Kidney tubule cell (primary cell): ENCODE measurements at regions not wholly inside any gene's neighbourhood (a gene's known extent, or its start where the extent isn't known, plus 50 kb on each side); places are given as distances from the start of the nearest gene placed in this dataset.
"Not testable (repeated sequence)": the region's sequence is repeated elsewhere in the genome, so short reads cannot be mapped to it uniquely, and the experiment has no call there.

Source experiments
- DNase-seq: peaks from one replicate; pipeline ENCODE4 v3.0.0-alpha.2; 2018; ENCODE audit warnings: low spot score

DNA sequence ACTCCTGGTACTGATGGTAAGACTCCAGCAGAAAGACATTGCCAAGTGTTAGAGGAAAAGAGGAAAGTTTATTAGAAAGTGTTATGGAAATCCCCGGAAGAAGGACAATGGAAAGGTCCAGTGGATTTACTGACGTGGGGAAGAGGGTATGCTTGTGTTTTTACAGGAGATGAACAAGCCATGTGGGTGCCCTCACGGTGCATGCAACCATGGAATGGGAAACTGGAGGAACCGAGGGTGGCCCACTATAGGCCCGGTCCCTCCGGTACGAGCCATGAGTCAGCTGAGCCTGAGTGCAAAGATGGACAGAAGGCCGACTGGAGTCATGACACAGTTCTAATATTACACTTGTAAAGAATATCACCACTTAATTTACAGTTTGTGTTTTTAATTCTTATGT lies 123.3 kb upstream of the ZCCHC13 start:
- DNase-seq = no peak

DNA sequence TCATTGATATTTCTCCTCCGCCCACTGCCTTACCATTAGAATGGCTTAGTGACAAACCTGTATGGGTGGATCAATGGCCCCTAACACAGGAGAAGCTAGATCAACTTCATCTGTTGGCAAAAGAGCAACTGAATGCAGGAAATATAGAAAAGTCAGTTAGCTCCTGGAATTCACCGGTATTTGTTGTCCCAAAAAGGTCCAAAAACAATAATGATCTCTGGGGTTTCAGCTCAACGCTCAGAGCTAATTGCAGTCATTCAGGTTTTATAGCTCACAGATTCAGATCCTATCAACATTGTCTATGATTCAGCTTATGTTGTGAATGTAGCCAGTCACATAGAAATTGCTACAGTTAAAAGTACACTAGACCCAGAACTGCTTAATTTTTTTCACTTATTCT lies 124.0 kb upstream of the ZCCHC13 start:
- DNase-seq = no peak

DNA sequence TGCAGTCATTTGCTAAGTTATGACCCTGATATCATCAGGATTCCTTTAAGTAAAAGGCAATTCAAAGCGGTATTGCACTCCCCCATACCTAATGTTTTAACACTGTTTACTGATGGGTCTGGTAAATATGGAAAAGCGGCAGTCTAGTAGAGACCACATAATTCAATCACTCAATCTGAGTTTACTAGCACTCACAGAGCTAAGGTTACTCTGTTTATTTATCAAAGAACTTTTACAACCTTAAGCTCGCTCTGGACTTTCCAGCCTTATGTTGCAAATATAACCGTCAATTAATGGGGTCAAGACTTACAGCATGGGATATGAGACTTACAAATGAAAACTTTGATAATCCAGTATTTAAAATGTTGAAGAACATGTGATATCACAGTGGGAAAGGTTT lies 124.5 kb upstream of the ZCCHC13 start:
- DNase-seq = no peak

DNA sequence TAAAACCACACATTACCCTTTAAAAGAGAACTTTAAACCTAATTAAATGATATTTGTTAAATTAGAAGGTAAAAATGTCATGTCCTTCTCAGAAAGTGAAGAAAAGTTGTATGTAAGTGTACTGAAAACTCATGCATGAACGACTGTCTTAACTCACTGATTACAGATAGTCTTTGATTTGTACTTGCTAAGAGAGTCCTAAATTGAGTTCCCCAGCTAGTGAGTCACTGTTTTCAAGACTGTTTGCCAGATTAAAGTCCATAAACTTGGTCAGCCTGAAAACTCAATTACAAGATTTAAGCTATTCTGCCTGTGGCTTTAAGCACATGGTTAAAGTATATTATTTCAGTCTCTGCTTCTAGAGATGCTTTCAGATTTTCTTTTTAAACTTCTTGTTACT lies 124.9 kb upstream of the ZCCHC13 start:
- peak; percentile 52 for DNase-seq

DNA sequence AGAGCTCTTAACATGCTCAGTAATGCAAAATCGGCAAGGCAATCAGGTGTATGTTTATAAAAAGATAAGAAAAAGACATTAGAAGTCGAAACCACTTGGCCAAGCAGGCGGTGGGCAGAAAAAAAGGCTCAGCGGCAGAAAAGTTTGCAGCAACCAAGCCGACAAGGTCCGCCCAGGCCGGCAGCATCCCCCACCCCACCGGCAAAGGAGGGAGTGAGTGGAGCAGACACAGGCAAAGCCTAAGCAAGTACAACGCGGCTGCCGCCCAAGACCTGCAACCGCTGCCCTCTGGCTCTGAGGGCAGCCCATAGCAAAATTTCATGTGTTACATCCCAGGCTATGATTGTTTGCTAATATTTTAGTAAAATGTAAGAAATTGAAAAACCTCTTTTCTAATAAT lies 125.4 kb upstream of the ZCCHC13 start:
- no peak for DNase-seq

DNA sequence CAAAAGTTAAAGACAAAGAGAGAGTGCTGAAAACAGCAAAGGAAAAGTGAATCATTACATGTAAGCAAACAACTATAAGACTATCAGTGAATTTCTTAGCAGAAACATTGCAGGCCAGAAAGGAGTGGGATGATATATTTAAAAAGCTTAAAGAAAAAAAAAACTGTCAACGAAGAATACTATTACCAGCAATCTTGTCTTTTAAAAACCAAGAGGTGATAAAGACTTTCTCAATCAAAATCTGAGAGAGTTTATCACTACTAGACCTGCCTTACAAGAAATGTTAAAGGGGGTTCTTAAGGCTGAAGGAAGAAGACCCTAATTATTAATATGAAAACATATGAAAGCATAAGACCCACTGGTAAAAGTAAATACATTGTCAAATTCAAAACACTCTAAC lies 132.5 kb upstream of the ZCCHC13 start:
- DNase-seq = no peak

DNA sequence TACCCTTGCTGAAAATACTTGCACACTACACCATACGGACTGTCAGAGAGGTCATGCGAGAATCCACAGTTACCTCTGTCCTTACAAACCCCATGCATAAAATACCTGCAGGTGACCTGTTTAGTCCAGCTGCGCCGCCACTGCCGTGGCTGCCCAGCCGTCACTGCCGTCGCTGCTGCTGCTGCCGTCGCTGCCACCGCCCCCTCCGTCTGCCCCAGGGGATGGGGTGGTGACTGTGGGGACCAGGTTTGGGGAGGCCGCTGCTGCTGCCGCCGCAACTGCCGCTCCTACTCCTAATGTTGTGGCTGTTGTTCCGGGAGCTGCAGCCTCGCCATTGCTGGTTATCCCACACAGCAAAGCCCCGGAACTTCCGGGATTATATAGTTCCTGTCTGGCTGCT lies 141.8 kb upstream of the ZCCHC13 start:
- no peak for DNase-seq

DNA sequence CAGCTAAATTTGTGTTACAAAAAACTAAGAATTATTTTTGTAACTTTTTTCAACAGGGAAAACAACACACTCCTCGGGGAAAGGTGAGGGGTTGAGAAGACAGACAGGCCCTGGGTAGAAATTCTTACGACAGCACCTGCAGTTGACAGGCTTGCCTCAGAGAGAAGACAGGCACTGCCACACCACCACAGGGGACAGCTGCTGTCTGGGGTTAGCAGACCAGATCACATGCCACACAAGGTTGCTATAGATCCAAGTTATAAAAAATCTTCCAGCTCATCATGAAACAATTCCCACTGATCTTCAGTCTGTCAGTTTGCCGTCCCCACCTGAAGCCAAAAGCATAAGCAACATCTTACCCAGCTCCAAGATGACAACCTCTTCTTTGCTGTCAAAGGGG lies 143.2 kb upstream of the ZCCHC13 start:
- no peak for DNase-seq

DNA sequence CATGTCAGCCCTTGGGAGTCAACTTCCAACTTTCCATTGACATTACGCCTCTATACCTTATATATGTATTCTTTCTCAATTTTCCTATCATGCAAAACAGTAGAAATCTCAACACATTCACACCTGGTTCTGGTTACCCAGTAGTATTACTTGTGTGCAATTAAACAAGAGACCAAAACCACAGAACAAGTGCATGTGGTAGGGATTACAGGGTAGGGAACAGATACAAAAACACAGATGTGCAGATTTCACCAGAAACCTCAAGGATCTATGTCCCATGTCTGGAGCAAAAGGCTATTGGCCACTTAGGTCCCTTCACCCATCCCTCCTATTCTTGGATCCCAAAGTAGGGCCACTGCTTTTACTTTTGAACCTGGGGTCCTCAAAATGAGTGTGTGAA lies 143.6 kb upstream of the ZCCHC13 start:
- DNase-seq = no peak

DNA sequence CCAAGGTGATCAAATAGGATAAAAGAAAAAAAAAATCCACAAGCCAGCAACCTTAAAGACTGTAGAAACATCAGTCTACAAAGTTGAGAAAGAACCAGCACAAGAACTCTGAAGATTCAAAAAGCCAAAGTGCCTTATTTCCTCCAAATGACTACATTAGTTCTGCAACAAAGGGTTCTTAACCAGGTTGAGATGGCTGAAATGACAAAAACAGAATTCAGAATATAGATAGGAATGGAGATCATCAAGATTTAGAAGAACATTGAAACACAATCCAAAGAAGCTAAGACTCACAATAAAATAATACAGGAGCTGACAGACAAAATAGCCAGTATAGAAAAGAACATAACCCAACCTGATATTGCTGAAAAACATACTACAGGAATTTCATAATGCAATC lies 156.5 kb upstream of the ZCCHC13 start:
- DNase-seq = no peak

DNA sequence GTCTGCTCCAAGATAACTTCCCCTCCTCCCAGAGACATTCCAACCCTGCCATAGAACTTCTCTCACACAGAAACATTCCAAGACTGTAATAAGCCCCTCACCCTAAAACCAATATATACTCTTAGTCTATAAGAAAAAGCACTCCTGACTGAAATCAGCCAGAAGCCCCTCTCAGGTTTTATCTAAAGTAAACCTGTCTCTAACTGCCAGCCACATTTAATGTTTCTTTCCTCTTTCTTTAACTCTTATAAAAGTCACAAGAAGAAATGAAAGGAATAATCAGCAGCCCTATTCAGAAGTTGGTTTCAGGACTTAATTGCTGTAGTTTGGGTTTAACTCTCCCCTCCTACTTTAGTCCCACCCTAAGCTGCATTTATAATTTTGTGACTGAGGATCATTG lies 165.0 kb upstream of the ZCCHC13 start:
- no peak for DNase-seq

DNA sequence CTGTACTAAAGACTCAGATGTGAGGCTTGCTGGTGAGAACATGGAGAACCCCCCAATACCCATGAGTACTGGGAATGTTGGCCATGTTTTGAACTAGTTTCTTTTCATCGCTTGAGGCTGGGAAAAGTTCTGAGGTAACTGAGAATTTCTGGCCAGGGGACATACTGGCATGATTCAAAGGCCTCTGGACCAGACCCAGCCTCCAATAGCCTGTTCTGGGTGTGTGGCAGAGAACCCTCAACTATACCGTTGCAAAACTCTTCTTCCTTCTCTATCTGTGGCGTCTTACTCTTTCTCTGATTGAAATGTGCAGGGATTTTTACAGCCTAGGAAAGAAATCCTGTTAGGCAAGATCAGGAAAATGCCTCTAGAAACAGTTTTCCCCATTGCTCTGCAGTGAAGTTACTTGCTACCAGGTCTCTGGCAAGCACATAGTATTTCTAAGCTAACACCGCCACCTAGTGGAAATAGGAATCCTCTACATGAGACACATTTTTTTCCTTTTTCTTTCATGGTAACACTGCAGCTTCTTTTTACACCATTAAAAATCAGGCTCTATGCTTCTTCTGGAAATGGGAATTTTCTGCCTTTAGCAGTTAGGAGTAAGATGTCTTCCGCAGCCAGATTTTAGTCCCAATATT lies 170.7 kb upstream of the ZCCHC13 start:
- peak; percentile 72 for DNase-seq

DNA sequence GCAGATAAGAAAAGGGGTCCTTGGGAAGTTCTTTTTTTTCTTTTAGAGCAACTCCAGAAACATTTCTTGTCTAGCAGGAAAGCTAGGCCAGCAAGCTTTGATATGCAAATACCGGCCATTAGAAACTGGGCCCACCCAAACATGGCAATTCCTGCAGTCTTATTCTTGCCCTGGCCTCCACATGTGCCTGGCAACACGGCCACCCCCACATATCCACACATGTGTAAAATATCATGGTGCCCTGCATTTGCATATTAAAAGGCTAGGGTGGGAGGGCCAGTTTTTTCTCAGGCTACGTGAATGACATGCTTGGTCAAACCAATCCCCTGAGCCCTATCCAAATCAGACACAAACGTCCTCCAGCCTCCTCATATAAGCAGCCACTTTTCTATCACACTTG lies 171.7 kb upstream of the ZCCHC13 start:
- no peak for DNase-seq

DNA sequence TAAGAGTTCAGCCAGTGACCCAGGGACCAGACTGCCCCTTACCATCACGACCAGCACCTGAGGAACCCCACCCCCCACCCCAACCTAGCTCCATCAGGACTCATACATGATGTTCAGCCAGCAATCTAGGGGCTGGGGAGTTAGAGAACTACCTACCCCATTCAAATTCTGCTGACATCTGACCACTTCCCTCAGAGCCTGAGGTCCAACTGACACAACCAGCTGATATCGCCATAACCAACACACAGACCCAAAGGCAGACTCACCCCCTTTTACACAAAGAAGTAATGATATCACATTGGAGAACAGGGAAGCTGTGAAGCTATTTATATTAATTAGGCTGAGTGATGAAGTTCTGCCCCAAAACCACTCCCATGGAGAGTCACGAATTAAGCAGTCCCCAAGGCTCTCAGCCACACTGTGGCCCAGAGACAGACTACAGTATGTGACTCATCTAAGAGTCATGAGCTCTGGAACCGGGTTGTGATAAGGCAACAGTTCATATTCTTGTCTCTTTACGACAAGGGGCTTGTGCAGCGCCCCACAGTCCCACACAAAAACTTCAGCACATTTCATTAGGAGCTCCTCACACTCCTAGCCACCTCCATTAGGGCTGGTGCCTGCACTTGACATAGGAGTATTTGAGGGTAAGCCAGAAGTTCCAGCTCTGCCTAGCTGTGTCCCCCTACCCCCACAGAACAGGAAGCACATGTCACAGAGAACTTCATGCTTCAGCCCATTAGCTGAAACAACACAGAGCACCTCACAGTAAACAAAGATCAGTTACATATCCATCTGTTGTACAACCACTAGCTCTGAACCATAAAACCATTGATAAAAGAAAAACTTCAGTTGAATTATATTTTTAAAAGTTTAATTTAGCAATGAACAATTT lies 184.7 kb upstream of the ZCCHC13 start:
- DNase-seq = peak; percentile 50

DNA sequence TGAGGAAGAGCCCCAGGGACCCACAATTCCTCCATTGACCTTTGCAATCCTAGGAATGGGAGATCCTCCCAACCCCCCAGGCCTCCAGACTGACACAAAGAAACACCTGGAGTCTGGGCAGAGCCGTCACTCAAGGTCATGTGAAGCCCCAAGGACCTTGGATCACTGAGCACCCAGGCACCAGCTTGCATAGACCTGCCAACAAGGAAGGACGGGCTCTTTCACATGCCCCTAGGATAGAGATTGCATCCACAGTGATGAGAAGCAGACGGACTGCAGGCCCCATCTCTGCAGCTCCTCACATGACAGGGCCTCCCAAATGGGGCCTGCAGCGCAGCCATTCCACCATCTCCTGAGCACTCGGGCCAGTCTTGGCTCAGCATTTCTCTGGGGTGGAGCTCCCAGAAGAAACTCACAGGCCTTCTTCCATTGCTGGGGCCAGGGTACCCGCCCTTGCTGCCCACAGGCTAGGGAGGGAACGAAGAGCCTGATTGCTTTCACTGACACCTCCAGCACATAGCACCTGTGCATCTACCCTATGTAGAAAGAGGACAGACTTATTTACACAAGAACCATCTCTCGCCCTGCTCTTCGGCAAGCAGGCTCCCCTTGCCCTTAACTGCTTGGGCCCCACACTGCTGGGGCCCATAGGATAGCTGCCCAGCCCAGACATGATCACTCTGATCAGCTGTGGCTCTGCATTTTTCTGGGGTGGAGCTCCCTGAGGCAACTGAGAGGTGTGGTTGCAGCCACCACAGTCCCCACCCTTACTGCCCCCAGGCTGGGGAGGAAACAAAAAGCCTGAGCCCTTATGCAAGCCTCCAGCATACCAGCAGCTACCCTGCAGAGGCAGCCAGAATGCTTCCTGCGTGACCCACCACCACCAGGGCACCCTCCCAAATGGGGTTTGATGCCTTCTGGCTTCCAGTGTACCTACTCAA lies 185.7 kb upstream of the ZCCHC13 start:
- DNase-seq = no peak

DNA sequence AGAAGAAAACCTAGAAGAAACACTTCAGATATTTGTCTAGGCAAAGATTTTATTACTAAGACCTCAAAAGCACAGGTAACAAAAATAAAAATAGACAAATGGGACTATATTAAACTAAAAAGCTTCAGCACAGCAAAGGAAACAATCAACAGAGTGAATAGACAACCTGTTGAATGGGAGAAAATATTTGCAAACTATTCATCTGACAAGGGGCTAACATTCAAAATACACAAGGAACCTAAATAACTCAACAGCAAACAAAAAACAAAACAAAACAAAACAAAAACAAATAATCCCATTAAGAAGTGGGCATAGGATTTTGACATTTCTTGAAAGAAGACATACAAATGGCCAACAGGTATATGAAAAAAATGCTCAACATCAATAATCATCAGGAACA lies 192.7 kb upstream of the ZCCHC13 start:
- no peak for DNase-seq

DNA sequence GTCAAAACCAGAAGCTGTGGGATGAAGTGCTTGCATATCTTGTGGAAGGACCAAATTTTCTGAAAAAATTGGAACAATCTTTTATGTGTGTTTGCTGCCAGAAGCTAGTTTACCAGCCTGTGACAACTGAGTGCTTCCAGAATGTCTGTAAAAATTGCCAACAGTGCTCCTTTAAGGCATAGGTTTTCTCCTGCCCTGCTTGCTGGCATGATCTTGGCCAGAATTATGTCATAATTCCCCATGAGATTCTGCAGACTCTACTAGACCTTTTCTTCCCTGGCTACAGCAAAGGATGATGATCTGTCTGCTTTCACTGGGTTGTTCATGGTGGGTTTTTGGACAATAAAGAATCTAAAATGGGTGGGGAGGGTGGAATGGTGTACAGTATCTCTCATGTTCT lies 196.3 kb upstream of the ZCCHC13 start:
- no peak for DNase-seq

DNA sequence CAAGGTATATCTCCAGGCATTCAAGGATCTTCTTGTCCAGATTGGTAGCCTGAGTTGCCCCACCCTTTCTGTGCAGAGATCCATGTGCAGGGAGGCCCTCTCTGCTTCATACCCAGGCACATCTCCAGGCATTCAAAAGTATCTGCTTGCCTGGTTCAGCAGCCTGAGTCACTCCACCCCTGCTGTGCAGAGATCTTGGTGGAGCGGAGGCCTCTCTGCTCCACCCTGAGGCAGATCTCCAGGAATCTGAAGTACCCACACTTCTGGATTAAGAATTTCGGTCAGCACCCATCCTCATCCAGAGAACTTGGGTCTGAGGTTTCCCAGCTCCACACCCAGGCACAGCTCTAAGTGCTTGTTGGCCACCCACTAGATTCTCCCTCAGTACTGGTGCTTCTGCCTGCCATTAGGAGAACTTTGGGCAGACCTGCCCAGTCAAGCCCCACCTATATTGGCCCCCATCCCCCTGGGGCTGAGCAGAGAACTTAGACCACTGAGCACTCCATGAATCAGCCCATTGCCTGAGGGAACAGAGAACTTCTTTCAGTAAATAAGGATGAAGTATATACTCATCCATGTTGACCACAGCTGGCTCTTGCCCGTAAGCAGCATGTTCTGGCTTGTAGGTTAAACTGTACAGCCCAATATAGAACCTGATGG lies 199.5 kb upstream of the ZCCHC13 start:
- no peak for DNase-seq

DNA sequence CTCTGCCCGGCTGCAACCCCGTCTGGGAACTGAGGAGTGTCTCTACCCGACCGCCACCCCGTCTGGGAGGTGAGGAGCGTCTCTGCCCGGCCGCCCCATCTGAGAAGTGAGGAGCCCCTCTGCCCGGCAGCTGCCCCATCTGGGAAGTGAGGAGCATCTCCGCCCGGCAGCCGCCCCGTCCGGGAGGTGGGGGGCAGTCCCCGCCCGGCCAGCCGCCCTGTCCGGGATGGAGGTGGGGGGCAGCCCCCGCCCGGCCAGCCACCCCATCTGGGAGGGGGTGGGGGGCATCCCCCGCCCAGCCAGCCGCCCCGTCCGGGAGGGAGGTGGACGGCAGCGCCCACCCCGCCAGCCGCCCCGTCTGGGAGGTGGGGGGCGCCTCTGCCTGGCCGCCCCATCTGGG lies 205.6 kb upstream of the ZCCHC13 start:
- DNase-seq = not testable (repeated sequence)

DNA sequence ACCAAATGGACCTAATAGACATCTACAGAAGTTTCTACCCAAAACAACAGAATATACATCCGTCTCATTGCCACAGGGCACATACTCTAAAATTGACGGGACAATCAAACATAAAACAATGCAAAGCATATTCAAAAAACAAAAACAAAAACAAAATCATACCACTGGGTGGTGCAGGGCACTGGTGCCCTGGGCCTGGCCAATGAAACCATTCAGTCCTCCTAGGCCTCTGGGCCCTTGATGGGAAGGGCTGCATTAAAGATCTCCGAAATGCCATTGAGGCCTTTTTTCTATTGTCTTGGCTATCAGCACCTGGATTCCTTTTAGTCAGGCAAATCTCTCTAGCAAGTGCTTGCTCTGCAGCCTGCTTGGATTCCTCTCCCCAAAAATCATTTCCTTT lies 213.9 kb upstream of the ZCCHC13 start:
- DNase-seq = no peak

DNA sequence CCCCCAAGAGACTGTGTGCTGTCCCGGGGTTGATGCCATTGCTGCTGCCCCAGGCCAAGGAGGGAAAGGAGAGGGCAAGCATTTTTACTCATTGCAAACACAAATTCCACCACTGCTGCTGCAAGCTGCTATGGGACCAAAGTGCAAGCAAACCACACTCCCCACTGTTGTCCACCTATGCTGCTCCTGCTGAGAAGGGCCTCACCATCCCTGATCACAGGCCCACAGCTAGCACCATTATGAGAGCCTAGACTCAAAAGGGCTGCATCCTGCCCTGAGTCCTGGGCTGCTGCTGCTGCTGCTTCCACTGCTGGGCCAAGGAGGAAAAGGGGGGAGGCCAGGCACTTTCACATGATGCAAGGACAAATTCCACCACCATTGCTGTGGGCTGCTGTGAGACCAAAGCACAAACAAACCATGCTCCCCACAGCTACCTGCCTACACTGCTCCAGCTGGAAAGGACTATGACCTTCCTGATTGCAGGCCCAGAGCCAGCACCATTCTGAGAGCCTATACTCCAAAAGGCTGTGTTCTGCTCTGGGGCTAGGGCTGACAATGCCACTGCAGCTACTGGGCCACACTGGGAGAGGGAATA lies 218.2 kb upstream of the ZCCHC13 start:
- no peak for DNase-seq

DNA sequence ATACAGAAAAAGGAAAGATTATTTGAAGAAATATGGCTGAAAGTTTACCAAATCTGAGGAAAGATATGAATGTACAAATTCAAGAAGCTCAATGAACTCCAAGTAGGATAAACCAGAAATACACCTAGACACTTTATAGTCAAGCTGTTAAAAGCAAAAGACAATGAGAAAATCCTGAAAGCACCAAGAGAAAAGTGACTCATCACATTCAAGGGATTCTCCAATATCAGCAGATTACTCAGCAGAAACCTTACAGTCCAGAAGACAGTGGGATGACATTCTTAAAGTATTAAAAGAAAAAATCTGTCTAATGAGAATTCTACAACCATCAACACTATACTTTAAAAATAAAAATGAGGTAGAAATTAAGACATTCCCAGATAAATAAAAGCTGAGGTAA lies 223.8 kb upstream of the ZCCHC13 start:
- peak; percentile 16 for DNase-seq
